Activated naive CD4-positive, alpha-beta T cell treated with anti-CD3 and anti-CD28 coated beads for 36 hours (primary cell): ENCODE measurements at regions not wholly inside any gene's neighbourhood (a gene's known extent, or its start where the extent isn't known, plus 50 kb on each side); places are given as distances from the start of the nearest gene placed in this dataset.
"Not testable (repeated sequence)": the region's sequence is repeated elsewhere in the genome, so short reads cannot be mapped to it uniquely, and the experiment has no call there.

Experiments used
- CTCF ChIA-PET: fragments of 350-600 bp; sonication (Branson Sonifier 250); formaldehyde crosslinking; loops from one replicate; lab custom pipeline; 2021; ENCODE audit warnings: antibody characterized with exemption; lab: Charles Lee
- DNase-seq: peaks from one replicate; pipeline ENCODE4 v3.0.0-alpha.2; 2020
- H3K27ac Mint-ChIP-seq: one replicate; pipeline ENCODE4 v1.8.0; 2021; ENCODE audit warnings: mild to moderate bottlenecking, mixed read lengths
- H3K27me3 Mint-ChIP-seq: one replicate; pipeline ENCODE4 v1.8.0; 2021; ENCODE audit warnings: low read depth, mixed read lengths
- H3K36me3 Mint-ChIP-seq: one replicate; pipeline ENCODE4 v1.8.0; 2021; ENCODE audit warnings: low read depth, mixed read lengths
- H3K4me1 Mint-ChIP-seq: one replicate; pipeline ENCODE4 v1.8.0; 2021; ENCODE audit warnings: low read depth, mixed read lengths
- H3K4me3 Mint-ChIP-seq: one replicate; pipeline ENCODE4 v1.8.0; 2021; ENCODE audit warnings: mild to moderate bottlenecking, moderate library complexity, mixed read lengths
- H3K9me3 Mint-ChIP-seq: one replicate; pipeline ENCODE4 v1.8.0; 2021; ENCODE audit warnings: mixed read lengths
- intact Hi-C: fragments of 100-400 bp; cut with micrococcal nuclease; formaldehyde crosslinking; loops from one replicate; pipeline ENCODE4 v1.15.1; 2023

- H3K4me1 Mint-ChIP-seq, H3K27me3 Mint-ChIP-seq, H3K36me3 Mint-ChIP-seq, CTCF ChIA-PET, H3K27ac Mint-ChIP-seq, intact Hi-C loops, DNase-seq, H3K4me3 Mint-ChIP-seq: not testable (repeated sequence)
- peaks cover 27% of the 10 kb centered on the region for H3K9me3 Mint-ChIP-seq
These were observed 135.6 kb upstream of the CEP126 start for GRCh38 chr11:101779167-101779566.

GRCh38 chr11:101777476-101777875 lies 137.3 kb upstream of the CEP126 start:
- H3K27ac Mint-ChIP-seq = no peak overlapping the region
- no peak for DNase-seq
- H3K4me3 Mint-ChIP-seq = no peak overlapping the region
- CTCF ChIA-PET = no interaction called here
- H3K4me1 Mint-ChIP-seq = no peaks in the 10 kb centered on the region
- H3K9me3 Mint-ChIP-seq = peaks cover 26% of the 10 kb centered on the region
- no peaks in the 10 kb centered on the region for H3K36me3 Mint-ChIP-seq
- intact Hi-C loops = no loop called here
- H3K27me3 Mint-ChIP-seq = no peaks in the 10 kb centered on the region

GRCh38 chr11:101775033-101775432 lies 139.8 kb upstream of the CEP126 start:
- DNase-seq = no peak
- H3K4me3 Mint-ChIP-seq = no peak overlapping the region
- no peaks in the 10 kb centered on the region for H3K36me3 Mint-ChIP-seq
- H3K27me3 Mint-ChIP-seq = no peaks in the 10 kb centered on the region
- no peak overlapping the region for H3K27ac Mint-ChIP-seq
- CTCF ChIA-PET = no interaction called here
- no peaks in the 10 kb centered on the region for H3K4me1 Mint-ChIP-seq
- intact Hi-C loops = no loop called here
- H3K9me3 Mint-ChIP-seq = peaks cover 23% of the 10 kb centered on the region

GRCh38 chr11:101770648-101771047 lies 144.2 kb upstream of the CEP126 start:
- Mint-ChIP-seq H3K9me3 (peaks cover 11% of the 10 kb centered on the region), H3K36me3 (no peaks in the 10 kb centered on the region), H3K27me3 (no peaks in the 10 kb centered on the region), H3K27ac (no peak overlapping the region), H3K4me1 (no peaks in the 10 kb centered on the region), H3K4me3 (no peak overlapping the region)
- intact Hi-C loops = no loop called here
- no peak for DNase-seq
- CTCF ChIA-PET = no interaction called here

GRCh38 chr11:101765932-101766331 lies 148.9 kb upstream of the CEP126 start:
- H3K4me3 Mint-ChIP-seq = no peak overlapping the region
- intact Hi-C loops = no loop called here
- H3K9me3 Mint-ChIP-seq = peaks cover 11% of the 10 kb centered on the region
- no peaks in the 10 kb centered on the region for H3K36me3 Mint-ChIP-seq
- no peaks in the 10 kb centered on the region for H3K4me1 Mint-ChIP-seq
- DNase-seq = no peak
- no peak overlapping the region for H3K27ac Mint-ChIP-seq
- no peaks in the 10 kb centered on the region for H3K27me3 Mint-ChIP-seq
- CTCF ChIA-PET = no interaction called here

- H3K27ac Mint-ChIP-seq = no peak overlapping the region
- H3K4me1 Mint-ChIP-seq = no peaks in the 10 kb centered on the region
- intact Hi-C loops = no loop called here
- no peaks in the 10 kb centered on the region for H3K27me3 Mint-ChIP-seq
- peaks cover 4% of the 10 kb centered on the region for H3K9me3 Mint-ChIP-seq
- H3K36me3 Mint-ChIP-seq = no peaks in the 10 kb centered on the region
- DNase-seq = no peak
- CTCF ChIA-PET = interaction anchor here (1.0 kb wide), 1 partner anchor 1020 kb away, joined by 3 read pairs; no protein-coding TSS in a partner anchor
- H3K4me3 Mint-ChIP-seq = no peak overlapping the region
These were observed 154.9 kb upstream of the CEP126 start for GRCh38 chr11:101759771-101760450.

GRCh38 chr11:101757741-101758140 lies 157.1 kb upstream of the CEP126 start:
- peaks cover 4% of the 10 kb centered on the region for H3K9me3 Mint-ChIP-seq
- no peaks in the 10 kb centered on the region for H3K27me3 Mint-ChIP-seq
- CTCF ChIA-PET = no interaction called here
- no peak for DNase-seq
- no peaks in the 10 kb centered on the region for H3K4me1 Mint-ChIP-seq
- intact Hi-C loops = no loop called here
- H3K27ac Mint-ChIP-seq = no peak overlapping the region
- H3K36me3 Mint-ChIP-seq = no peaks in the 10 kb centered on the region
- H3K4me3 Mint-ChIP-seq = no peak overlapping the region

GRCh38 chr11:101748572-101749344 lies 165.0 kb upstream of the TRPC6 start:
- intact Hi-C loops = no loop called here
- Mint-ChIP-seq H3K4me1 (no peaks in the 10 kb centered on the region), H3K36me3 (no peaks in the 10 kb centered on the region), H3K27me3 (no peaks in the 10 kb centered on the region), H3K27ac (no peak overlapping the region), H3K9me3 (no peaks in the 10 kb centered on the region), H3K4me3 (no peak overlapping the region)
- DNase-seq = no peak
- CTCF ChIA-PET = no interaction called here

- H3K4me3 Mint-ChIP-seq = no peak overlapping the region
- H3K9me3 Mint-ChIP-seq = no peaks in the 10 kb centered on the region
- CTCF ChIA-PET = no interaction called here
- no peak overlapping the region for H3K27ac Mint-ChIP-seq
- H3K27me3 Mint-ChIP-seq = no peaks in the 10 kb centered on the region
- H3K4me1 Mint-ChIP-seq = no peaks in the 10 kb centered on the region
- intact Hi-C loops = no loop called here
- no peaks in the 10 kb centered on the region for H3K36me3 Mint-ChIP-seq
- no peak for DNase-seq
These were observed 161.9 kb upstream of the TRPC6 start for GRCh38 chr11:101745756-101746155.

- H3K27ac Mint-ChIP-seq = no peak overlapping the region
- no peaks in the 10 kb centered on the region for H3K36me3 Mint-ChIP-seq
- CTCF ChIA-PET = interaction anchor here (0.6 kb wide), 1 partner anchor 238 kb away, joined by 3 read pairs; no protein-coding TSS in a partner anchor
- no peaks in the 10 kb centered on the region for H3K9me3 Mint-ChIP-seq
- H3K4me1 Mint-ChIP-seq = no peaks in the 10 kb centered on the region
- intact Hi-C loops = no loop called here
- no peak for DNase-seq
- H3K27me3 Mint-ChIP-seq = no peaks in the 10 kb centered on the region
- no peak overlapping the region for H3K4me3 Mint-ChIP-seq
These were observed 160.0 kb upstream of the TRPC6 start for GRCh38 chr11:101743828-101744227.

- Mint-ChIP-seq H3K36me3 (no peaks in the 10 kb centered on the region), H3K27ac (no peak overlapping the region), H3K27me3 (no peaks in the 10 kb centered on the region), H3K9me3 (no peaks in the 10 kb centered on the region), H3K4me3 (no peak overlapping the region), H3K4me1 (no peaks in the 10 kb centered on the region)
- no peak for DNase-seq
- intact Hi-C loops = no loop called here
- CTCF ChIA-PET = no interaction called here
These were observed 157.8 kb upstream of the TRPC6 start for GRCh38 chr11:101741479-101742175.

- no peak overlapping the region for H3K4me3 Mint-ChIP-seq
- H3K4me1 Mint-ChIP-seq = no peaks in the 10 kb centered on the region
- no peaks in the 10 kb centered on the region for H3K9me3 Mint-ChIP-seq
- H3K27ac Mint-ChIP-seq = no peak overlapping the region
- CTCF ChIA-PET = no interaction called here
- intact Hi-C loops = no loop called here
- H3K36me3 Mint-ChIP-seq = no peaks in the 10 kb centered on the region
- H3K27me3 Mint-ChIP-seq = no peaks in the 10 kb centered on the region
- DNase-seq = no peak
These were observed 157.3 kb upstream of the TRPC6 start for GRCh38 chr11:101741061-101741460.
